ENCODE measurements at regions not wholly inside any gene's neighbourhood (a gene's known extent, or its start where the extent isn't known, plus 50 kb on each side); places are given as distances from the start of the nearest gene placed in this dataset.

GRCh38 chr3:101972430-101973162 lies 123.3 kb downstream of the NFKBIZ start:
- no TSS peak for BruUV-seq (replicated peaks)
- no peak for DNase-seq (ENCODE audit: low spot score)
- POLR2A ChIA-PET, result no interaction called here

More at GRCh38 chr3:101972430-101973162, 123.3 kb downstream of the NFKBIZ start:
- TF ChIP-seq CAMTA2 (CRISPR knock-in tag; IDR thresholded peaks at IDR 0.05; ENCODE audit: borderline replicate concordance) (no peak), STAT5B (CRISPR knock-in tag; IDR thresholded peaks at IDR 0.05) (no peak), RFX5 (IDR thresholded peaks at IDR 0.05; ENCODE audit: low read depth, low read length) (no peak), ZNF550 (CRISPR knock-in tag; IDR thresholded peaks at IDR 0.05; ENCODE audit: borderline replicate concordance) (no peak), ERF (CRISPR knock-in tag; IDR thresholded peaks at IDR 0.05) (no peak), ZNF503 (CRISPR knock-in tag; IDR thresholded peaks at IDR 0.05) (no peak), ZNF557 (CRISPR knock-in tag; IDR thresholded peaks at IDR 0.05) (no peak), JUNB (CRISPR knock-in tag; IDR thresholded peaks at IDR 0.05; ENCODE audit: borderline replicate concordance) (no peak), ATM (IDR thresholded peaks at IDR 0.05; ENCODE audit: borderline replicate concordance) (no peak), MLLT10 (CRISPR knock-in tag; IDR thresholded peaks at IDR 0.05) (no peak), TARDBP (CRISPR knock-in tag; IDR thresholded peaks at IDR 0.05) (no peak), ZNF24 (IDR thresholded peaks at IDR 0.05) (no peak), PREB (CRISPR knock-in tag; IDR thresholded peaks at IDR 0.05) (no peak), POLR2AphosphoS2 (IDR thresholded peaks at IDR 0.05; ENCODE audit: low read depth, low read length) (no peak)
- Histone ChIP-seq H3K79me2 (ENCODE audit: insufficient read depth, low read length) (no peaks in the 10 kb centered on the region), H3K9ac (ENCODE audit: insufficient read depth, low read depth, low read length) (no peak overlapping the region), H3K4me1 (ENCODE audit: insufficient read depth, low read length) (no peaks in the 10 kb centered on the region), H3K9me3 (ENCODE audit: low read length) (no peaks in the 10 kb centered on the region), H4K20me1 (ENCODE audit: insufficient read depth, low read length) (no peaks in the 10 kb centered on the region), H3K4me3 (replicated peaks in 1 of 3; ENCODE audit: insufficient read depth in 1 of 3, low read depth in 2 of 3, low read length in 3 of 3) (no peak overlapping the region), H3K36me3 (replicated peaks in 1 of 2; ENCODE audit: control insufficient read depth in 1 of 2, insufficient read depth in 2 of 2, low read length in 2 of 2) (no peaks in the 10 kb centered on the region), H3K4me2 (ENCODE audit: low read depth, low read length) (no peak overlapping the region), H2AFZ (ENCODE audit: low read length) (no peak overlapping the region), H3K27ac (ENCODE audit: extremely low read length, insufficient read depth, low read length) (no peak overlapping the region), H3K27me3 (ENCODE audit: control insufficient read depth in 1 of 2, insufficient read depth in 2 of 2, low read length in 2 of 2) (no peaks in the 10 kb centered on the region)
- CTCF ChIA-PET (ENCODE audit: low intra/inter-chr PET ratio, low total read pairs), result no interaction called here
- no peak for ATAC-seq
- under 1% methylated on average over 2 of the region's 2 CpGs for WGBS (ENCODE audit: low lambda C conversion rate)
- intact Hi-C loops (cut with micrococcal nuclease; ENCODE audit: unreplicated experiment) (no loop called here), in situ Hi-C loops (cut with HindIII; ENCODE audit: extremely low pct_ligation_motif_present, low pct_unique_long_range_greater_than_20kb) (no loop called here)
- no peak for FAIRE-seq
